ENCODE measurements at regions not wholly inside any gene's neighbourhood (a gene's known extent, or its start where the extent isn't known, plus 50 kb on each side); places are given as distances from the start of the nearest gene placed in this dataset.
"Not testable (repeated sequence)": the region's sequence is repeated elsewhere in the genome, so short reads cannot be mapped to it uniquely, and the experiment has no call there.

DNA sequence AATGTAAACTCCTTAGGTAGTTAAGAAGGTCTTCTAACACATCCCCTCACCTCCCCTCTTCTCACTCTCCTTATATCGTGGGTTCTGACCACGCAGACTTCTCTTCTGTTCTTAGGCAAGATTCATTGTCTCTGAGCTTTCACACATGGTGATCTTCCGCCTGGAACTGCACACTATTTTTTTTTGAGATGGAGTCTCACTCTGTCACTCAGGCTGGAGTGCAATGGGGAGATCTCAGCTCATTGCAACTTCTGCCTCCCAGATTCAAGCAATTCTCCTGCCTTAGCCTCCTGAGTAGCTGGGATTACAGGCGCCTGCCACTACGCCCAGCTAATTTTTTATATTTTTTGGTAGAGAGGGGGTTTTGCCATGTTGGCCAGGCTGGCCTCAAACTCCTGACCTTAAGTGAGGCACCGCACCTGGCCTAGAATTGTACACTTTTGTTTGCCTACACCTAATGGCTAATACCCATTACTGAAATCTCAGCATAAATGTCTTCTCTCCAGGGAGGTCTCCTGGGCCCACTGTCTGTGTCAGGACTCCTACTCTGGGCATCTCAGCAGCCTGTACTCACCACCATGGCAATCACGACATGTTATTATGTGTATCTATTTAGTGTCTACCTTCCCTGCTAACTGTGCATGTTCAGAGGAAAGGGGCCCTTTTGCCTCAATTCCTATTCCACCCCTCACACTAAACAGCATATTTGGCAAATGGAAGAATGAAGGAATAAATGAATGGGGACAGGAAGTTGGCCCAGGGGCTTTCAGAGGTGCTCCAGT lies 646.3 kb upstream of the DPP6 start:
- no peak for DNase-seq (ENCODE audit: low read depth)
- H3K4me3 ChIP-seq (ENCODE audit: low read depth, low read length), result no peak overlapping the region
- TF ChIP-seq, protein P1, sequence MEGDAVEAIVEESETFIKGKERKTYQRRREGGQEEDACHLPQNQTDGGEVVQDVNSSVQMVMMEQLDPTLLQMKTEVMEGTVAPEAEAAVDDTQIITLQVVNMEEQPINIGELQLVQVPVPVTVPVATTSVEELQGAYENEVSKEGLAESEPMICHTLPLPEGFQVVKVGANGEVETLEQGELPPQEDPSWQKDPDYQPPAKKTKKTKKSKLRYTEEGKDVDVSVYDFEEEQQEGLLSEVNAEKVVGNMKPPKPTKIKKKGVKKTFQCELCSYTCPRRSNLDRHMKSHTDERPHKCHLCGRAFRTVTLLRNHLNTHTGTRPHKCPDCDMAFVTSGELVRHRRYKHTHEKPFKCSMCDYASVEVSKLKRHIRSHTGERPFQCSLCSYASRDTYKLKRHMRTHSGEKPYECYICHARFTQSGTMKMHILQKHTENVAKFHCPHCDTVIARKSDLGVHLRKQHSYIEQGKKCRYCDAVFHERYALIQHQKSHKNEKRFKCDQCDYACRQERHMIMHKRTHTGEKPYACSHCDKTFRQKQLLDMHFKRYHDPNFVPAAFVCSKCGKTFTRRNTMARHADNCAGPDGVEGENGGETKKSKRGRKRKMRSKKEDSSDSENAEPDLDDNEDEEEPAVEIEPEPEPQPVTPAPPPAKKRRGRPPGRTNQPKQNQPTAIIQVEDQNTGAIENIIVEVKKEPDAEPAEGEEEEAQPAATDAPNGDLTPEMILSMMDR (IDR thresholded peaks at IDR 0.05; ENCODE audit: insufficient read depth, low read depth, low read length), result no peak

DNA sequence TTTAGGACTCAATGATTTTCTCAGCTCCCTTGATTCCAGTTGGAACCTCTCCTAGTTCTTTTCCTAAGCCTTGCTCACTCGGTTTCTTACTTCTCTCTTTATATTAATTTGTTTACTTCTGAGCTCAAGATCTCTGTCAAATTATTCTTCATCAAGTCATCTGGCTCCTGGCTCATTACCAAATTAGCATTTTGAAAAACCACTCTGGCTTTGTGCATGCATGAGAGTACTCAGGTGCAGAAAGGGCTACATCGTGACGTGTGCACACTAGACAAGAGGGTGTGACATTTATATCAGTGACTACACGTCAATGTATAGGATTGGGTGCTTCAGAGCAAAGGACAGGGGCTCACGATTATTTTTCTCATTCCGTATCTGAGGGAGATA lies 645.7 kb upstream of the DPP6 start:
- TF ChIP-seq, protein P1 (IDR thresholded peaks at IDR 0.05; ENCODE audit: insufficient read depth, low read depth, low read length), result no peak
- no peak overlapping the region for H3K4me3 ChIP-seq (ENCODE audit: low read depth, low read length)
- DNase-seq (ENCODE audit: low read depth), result no peak

DNA sequence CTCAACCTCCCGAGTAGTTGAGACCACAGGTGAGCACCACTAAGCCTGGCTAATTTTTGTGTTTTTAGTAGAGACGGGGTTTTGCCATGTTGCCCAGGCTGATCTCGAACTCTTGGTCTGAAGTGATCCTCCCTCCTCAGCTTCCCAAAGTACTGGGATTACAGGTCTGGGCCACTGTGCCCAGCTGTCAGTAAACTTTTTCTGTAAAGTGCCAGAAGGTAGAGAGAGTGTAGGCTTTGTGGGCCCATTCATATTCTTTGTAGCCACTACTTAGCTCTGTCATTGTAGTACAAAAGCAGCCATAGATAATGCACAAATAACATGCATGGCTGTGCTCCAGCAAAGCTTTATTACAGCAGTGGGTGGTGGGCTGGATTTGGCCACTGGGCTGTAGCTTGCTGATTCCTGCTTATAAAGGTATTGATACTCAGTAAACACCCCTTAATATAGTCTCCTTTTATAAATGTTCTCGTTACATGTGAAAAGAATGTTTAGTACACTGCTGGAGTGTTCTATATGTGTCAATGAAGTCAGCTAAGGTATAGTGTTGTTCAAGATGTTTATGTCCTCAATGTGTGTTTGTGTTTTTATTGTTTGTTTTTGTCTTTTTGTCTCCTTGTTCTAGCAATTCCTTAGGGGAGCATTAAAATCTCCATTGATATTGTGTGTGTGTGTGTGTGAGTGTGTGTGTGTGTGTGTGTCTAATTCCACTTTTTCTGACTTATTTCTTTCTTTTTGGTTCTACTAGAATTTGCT lies 644.7 kb upstream of the DPP6 start:
- TF ChIP-seq, protein P1 (IDR thresholded peaks at IDR 0.05; ENCODE audit: insufficient read depth, low read depth, low read length), result no peak
- H3K4me3 ChIP-seq (ENCODE audit: low read depth, low read length), result no peak overlapping the region
- DNase-seq (ENCODE audit: low read depth), result no peak

DNA sequence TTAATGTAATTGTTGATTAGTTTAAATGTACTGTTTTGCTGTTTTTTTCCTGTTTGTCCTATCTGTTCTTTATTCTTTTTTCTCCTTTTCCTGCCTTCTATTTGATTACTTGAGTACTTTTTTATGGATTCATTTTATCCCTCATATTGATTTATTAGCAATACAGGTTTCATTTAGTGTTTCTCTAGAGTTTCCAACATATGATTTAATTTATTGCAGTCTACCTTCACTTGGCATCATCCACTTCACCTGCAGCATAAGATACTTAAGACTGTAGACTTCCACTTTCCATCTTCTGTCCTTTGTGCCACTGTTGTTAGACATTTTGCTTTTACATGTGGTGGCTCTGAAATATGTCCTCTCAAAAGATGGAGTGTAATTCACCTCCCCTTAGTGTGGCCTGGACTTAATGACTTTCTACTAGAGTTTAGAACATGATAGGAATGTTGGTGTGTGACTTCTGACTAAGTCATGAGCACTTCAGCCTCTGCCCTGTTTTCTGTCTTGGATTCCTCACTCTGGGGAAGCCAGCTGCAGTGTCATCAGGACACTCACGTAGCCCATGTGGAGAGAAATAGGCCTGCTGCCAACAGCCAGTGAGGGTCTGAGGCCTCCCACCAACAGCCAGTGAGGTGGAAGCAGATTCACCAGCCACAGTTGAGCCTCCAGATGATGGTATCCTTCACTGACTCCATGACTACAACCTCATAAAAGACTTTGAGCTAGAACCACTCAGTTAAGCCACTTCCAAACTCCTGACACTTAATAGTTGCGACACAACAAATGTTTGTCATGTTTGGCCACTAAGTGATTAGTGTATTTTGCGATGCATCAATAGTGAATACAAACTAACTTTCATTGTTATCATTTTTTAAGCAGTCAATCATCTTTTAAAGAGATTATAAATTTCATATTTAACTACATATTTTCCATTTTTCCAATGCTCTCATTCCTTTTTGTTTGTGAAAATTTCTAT lies 643.5 kb upstream of the DPP6 start:
- no peak for DNase-seq (ENCODE audit: low read depth)
- H3K4me3 ChIP-seq (ENCODE audit: low read depth, low read length), result no peak overlapping the region
- TF ChIP-seq, protein P1 (IDR thresholded peaks at IDR 0.05; ENCODE audit: insufficient read depth, low read depth, low read length), result no peak

DNA sequence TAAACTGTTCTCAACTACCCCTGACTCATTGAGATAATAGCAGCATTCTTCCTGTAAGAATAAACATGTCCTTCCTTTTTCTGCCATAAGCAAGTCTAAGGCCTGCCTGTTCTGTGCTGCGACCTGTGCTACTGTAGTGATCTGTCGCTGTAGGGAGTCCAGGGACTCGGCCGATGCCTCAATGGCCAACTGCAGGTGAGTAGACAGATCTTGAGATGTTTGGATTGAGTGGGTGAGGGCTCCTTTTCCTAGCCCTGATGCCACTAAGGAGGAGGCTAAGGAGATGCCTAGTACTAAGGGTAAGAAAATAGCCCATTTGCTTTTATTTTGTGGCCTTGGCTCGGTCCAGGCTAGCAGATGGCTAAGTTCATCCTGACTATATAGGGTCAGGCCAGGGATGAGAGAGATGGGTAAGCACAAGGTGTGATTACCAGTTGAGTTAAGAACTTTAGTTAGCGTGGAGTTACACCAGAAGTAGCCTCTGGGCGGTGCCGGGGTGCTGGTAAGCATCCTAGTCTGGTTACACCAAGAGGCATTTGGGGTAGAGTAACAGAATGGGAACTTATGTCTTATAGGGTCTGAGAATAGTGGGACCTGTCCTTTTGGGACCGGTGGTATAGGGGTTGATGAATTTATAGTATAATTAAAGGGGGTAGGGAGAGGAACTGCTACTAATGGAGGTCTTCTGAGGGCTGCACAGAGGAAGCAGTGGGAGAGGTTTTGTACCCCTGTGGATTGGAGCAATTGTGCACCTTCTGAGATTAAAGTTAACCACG lies 642.4 kb upstream of the DPP6 start:
- not testable (repeated sequence) for H3K4me3 ChIP-seq (ENCODE audit: low read depth, low read length); DNase-seq (ENCODE audit: low read depth)

DNA sequence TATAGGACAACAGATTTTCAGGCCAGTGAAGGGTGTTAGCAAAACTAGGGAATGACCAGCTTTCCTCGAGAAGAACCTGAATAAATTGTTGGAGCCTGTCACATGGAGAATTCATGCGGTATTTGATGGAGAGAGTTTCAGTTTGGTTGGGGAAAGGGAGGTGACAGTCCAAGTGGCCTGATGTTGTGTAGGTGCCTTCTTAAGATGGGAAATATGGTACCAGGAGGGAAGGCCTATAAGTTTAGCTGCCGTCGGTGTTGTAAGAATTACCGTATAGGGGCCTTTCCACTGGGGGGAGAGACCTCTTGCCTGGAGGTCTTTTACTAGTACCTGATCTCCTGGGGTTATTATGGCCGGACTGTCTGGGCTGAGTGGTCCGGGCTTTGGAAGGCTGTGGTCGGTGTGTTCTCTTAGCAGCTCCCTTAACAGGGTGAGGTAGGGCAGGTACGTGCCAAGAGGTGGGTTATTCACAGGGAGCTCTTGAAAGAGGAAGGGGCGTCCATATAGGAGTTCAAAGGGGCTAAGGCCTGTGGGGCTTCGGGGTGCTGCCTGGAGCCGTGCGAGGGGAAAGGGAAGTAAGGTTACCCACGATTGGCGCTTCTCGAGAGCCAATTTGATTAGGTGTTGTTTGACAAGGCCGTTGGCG lies 641.1 kb upstream of the DPP6 start:
- DNase-seq (ENCODE audit: low read depth); H3K4me3 ChIP-seq (ENCODE audit: low read depth, low read length): not testable (repeated sequence)

DNA sequence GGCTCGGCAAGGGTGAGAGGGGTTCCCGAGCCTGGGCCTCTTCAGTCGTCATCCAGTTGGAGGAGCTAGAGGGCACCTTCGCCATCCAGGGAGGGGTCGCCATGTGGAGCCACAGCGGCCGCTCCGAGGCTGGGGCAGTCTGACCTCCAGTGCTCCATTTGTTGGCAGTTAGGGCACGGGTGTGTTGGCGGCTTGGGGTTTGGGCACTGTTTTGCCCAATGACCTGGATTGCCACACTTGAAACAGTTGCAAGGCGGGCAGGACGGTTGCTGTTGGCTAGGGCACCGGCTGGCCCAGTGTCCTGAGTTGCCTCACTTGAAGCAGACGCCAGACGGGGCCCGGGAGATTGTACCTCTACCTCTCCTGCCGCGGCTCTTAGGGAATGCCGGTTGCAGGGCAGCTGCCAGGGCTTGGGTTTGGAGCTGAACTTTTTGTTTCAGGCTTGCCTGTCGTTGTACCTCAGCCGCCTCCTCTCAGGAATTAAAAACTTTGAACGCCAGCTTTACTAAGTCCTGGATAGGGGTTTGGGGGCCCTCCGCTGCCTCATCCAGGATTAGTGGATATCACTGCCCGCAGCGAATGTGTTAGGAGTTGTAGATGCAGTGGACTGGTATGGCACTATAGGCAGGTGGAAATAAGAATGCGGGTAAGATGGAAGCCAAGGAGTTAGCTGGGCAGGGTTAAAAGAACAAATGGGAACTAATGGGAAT lies 639.9 kb upstream of the DPP6 start:
- not testable (repeated sequence) for H3K4me3 ChIP-seq (ENCODE audit: low read depth, low read length); DNase-seq (ENCODE audit: low read depth)

DNA sequence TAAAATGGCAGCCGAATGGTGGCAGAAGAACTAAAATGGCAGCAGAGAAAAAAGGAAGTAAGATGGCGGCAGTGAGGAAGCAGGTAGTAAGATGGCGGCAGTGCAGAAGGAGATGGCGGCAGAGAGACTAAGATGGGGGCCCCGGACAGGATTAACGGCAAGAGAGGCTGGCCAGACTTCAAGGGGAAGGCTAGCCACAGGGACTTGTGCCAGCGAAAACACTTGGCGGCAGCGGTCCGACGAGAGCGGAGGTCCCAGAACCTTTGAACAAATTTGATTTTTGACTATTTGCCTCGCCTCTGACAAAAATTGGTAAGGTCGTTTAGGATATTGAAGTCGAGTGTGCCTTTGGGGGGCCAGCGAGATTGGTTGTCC lies 639.4 kb upstream of the DPP6 start:
- DNase-seq (ENCODE audit: low read depth); H3K4me3 ChIP-seq (ENCODE audit: low read depth, low read length): not testable (repeated sequence)
